GM12873 (cell line): ENCODE measurements at regions not wholly inside any gene's neighbourhood (a gene's known extent, or its start where the extent isn't known, plus 50 kb on each side); places are given as distances from the start of the nearest gene placed in this dataset.

Source experiments
- TF ChIP-seq, protein P1 (sequence below): IDR thresholded peaks from 2 replicates; pipeline ENCODE4 v1.5.1; 2012; ENCODE audit warnings: low read depth, mild to moderate bottlenecking, moderate library complexity, low read length, control low read depth; ENCODE audit not compliant: insufficient read depth; ENCODE audit errors: missing control alignments

DNA sequence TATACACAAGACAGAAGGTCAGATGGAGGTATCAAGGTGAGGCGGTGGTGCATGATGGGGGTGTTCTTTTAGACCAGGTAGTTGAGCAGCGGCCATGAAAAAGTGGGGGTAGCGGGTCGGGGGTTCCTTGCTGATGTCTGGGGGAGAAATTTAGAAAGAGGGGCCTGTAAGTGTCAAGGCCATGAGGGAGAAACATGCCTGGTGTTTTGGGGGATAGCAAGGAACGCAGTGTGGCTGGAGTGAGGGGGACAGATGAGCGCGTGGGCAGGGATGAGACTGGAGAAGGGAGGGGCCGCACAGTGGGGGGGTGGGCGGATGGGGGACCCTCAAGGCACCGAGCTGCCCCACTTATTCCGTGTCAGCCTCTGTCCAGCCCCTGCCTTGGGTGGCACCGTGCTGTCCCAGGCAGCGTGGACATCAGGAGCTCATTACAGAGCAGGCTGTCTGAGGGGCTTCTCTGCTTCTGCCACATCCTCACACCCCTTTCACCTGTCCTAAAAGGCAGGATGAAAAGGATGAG, 143.3 kb downstream of the SMAD6 start:
- TF ChIP-seq, protein P1, sequence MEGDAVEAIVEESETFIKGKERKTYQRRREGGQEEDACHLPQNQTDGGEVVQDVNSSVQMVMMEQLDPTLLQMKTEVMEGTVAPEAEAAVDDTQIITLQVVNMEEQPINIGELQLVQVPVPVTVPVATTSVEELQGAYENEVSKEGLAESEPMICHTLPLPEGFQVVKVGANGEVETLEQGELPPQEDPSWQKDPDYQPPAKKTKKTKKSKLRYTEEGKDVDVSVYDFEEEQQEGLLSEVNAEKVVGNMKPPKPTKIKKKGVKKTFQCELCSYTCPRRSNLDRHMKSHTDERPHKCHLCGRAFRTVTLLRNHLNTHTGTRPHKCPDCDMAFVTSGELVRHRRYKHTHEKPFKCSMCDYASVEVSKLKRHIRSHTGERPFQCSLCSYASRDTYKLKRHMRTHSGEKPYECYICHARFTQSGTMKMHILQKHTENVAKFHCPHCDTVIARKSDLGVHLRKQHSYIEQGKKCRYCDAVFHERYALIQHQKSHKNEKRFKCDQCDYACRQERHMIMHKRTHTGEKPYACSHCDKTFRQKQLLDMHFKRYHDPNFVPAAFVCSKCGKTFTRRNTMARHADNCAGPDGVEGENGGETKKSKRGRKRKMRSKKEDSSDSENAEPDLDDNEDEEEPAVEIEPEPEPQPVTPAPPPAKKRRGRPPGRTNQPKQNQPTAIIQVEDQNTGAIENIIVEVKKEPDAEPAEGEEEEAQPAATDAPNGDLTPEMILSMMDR, result no peak

DNA sequence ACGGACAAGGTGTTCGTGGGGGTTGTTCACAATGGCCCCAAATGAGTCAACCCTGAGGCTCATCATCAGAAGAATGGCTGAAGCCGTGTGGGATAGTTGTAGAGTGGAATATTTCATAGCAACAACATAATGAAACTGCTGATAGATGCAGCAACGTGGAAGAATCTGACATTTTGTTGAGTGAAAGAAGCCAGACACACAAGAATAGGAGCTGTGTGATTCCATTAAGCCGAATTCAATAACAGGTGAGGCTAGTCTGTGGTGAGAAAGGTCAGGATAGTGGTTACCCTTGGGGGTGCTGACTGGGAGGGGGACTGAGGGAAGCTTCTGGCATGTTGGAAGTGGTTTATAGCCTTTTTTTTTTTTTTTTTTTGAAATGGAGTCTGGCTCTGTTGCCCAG, 144.0 kb downstream of the SMAD6 start:
- TF ChIP-seq, protein P1, result no peak

DNA sequence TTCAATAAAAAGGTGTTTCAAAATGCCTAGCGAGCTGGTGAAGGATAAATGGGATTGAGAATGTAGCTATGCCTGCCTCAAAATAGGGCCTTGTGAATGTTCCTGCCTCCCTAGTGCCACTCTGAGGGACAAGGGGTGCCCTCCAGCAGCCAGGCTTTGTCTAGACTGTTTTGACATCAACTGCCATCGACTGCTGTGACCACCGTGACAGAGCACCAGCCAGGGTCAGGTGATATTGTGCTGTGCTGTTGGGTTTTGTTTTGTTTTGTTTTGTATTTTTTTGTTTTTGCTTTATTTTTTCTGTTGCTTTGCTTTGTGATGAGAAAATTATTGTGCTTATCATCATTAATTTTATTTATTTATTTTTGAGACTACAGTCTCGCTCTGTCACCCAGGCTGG, 144.8 kb downstream of the SMAD6 start:
- TF ChIP-seq, protein P1, result no peak

DNA sequence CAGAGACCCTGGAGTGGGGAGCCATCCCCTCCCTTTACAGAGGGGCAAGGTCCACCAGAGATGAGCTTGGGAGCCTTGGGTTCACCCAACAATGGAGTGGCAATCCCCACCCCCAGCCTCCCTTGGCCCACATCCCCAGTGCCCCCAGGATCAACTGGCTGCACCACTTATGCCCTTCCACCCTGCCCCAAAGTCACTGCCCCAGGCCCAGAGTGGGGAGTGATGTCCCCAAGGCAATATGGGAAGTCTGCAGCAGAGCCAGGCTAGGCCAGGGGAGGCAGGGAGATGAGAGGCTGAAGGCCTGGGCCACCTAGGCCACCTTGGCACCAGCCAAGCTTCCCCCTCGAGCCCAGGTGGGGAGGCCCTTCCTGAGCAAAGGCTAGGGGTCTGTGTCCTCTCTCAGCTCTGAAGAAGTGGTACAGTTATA, 145.5 kb downstream of the SMAD6 start:
- TF ChIP-seq, protein P1, result no peak

DNA sequence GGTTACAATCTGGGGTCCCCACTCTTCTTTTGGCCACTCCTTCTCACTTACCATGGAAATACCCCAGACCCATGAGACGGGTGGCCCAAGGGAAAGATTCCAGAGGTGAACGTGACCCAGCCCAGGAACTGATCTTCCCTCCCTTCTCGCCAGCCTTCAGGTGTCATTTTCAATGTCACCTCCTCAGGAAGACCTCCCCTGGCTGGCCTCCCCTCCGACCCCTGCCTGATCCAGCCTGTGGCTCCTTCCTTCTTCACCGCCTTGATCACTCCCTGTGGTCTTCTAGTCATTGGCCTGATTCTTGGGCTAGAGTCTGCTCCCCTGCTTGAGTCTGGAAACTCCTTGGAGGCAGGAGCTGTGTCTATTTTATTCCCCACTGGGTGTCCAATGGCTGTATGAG, 146.1 kb downstream of the SMAD6 start:
- TF ChIP-seq, protein P1, result no peak

DNA sequence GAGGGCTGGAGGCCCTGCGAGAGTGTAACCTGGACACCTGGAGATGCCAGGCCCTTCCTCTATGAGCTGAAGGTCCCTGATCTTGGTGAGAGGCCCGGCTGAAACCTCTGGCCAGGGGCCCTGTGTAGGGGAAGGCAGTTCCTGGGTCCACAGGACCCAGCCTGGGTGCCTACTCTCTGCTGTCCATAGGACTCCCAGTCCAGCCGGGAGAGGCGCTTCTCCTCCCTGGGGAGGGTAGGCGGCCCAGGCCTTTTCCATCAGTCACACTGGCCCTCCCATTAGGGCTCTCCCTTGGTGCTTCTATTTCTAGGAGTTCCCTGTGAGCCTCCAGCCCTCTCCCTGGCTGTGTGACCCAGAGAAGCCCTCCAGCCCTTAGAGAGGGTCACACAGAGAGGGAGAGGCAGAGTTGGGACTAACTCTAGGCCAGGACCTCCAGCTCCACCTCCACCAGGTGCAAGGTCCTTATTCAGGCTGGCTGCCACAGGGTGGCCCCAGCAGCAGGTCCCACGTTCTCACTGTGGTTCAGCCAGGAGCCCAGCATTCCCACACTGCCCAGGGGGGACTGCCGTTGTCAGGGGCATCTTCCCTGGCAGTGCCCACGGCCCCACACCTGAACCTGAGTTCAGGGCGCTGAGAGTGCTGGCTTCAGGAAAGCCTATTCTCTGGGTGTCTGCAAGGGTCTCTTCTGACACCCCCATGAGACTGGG, 146.8 kb downstream of the SMAD6 start:
- TF ChIP-seq, protein P1, result no peak

DNA sequence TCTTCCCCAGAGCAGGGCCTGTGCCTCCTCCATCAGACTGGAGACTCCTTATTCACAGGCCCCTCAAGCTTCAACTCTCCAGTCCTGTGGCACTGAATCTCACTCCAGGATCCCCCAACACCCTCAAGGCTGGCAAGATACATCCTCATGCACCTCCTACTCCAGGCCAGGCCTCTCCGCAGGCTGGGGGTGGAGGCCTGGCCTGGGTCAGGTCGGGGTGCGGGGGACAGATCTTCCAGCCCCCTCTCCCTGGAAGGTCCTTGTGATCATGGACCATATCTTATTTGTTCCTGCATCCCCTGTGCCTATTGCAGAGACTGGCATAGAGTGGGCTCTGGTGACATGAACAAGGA, 147.3 kb downstream of the SMAD6 start:
- TF ChIP-seq, protein P1, result no peak
